GM06990 (cell line): ENCODE measurements at regions not wholly inside any gene's neighbourhood (a gene's known extent, or its start where the extent isn't known, plus 50 kb on each side); places are given as distances from the start of the nearest gene placed in this dataset.

Experiments
- DNase-seq: peaks from one replicate; pipeline ENCODE4 v3.0.0-alpha.2; 2011; ENCODE audit not compliant: insufficient read length; ENCODE audit errors: extremely low read depth
- H3K27me3 ChIP-seq: replicated peaks from 2 replicates; pipeline ENCODE4 v1.6.0; 2011; ENCODE audit warnings: low read length; ENCODE audit not compliant: control insufficient read depth, insufficient read depth
- H3K36me3 ChIP-seq: 2 replicates; pipeline ENCODE4 v1.5.1; 2011; ENCODE audit warnings: low read length; ENCODE audit not compliant: control insufficient read depth, insufficient read depth
- H3K4me3 ChIP-seq: replicated peaks from 2 replicates; pipeline ENCODE4 v1.5.1; 2011; ENCODE audit warnings: low read depth, mild to moderate bottlenecking, control low read depth, low read length
- TF ChIP-seq, protein P1 (sequence below): IDR thresholded peaks from 2 replicates; pipeline ENCODE4 v1.5.1; 2011; ENCODE audit warnings: low read length, control low read depth, mild to moderate bottlenecking, inconsistent platforms; ENCODE audit not compliant: insufficient read depth, poor library complexity, severe bottlenecking

DNA sequence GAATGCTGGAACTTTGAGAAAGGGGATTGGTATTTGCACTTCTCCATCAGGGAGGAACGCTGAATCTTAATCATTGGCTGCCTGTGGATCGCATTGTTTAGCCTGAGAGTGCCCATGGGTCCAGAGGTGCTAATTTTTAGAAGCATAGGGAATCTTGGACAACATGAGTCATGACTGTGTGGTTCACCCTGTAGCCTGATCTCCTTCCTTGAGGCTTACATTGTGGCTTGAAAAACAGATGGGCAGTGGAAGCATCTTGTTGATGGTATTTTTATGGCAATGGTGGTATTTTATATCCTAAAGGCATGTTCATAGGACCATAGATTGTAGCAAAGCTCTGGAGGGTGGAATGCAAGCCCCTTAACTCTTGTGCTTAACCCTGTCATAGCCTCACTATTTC is 99.2 kb upstream of the DBX1 start:
- Histone ChIP-seq H3K4me3 (no peak overlapping the region), H3K27me3 (no peaks in the 10 kb centered on the region; the same call in 1 of the 2 replicates), H3K36me3 (no peaks in the 10 kb centered on the region)
- TF ChIP-seq, protein P1, sequence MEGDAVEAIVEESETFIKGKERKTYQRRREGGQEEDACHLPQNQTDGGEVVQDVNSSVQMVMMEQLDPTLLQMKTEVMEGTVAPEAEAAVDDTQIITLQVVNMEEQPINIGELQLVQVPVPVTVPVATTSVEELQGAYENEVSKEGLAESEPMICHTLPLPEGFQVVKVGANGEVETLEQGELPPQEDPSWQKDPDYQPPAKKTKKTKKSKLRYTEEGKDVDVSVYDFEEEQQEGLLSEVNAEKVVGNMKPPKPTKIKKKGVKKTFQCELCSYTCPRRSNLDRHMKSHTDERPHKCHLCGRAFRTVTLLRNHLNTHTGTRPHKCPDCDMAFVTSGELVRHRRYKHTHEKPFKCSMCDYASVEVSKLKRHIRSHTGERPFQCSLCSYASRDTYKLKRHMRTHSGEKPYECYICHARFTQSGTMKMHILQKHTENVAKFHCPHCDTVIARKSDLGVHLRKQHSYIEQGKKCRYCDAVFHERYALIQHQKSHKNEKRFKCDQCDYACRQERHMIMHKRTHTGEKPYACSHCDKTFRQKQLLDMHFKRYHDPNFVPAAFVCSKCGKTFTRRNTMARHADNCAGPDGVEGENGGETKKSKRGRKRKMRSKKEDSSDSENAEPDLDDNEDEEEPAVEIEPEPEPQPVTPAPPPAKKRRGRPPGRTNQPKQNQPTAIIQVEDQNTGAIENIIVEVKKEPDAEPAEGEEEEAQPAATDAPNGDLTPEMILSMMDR, result no peak
- no peak for DNase-seq

DNA sequence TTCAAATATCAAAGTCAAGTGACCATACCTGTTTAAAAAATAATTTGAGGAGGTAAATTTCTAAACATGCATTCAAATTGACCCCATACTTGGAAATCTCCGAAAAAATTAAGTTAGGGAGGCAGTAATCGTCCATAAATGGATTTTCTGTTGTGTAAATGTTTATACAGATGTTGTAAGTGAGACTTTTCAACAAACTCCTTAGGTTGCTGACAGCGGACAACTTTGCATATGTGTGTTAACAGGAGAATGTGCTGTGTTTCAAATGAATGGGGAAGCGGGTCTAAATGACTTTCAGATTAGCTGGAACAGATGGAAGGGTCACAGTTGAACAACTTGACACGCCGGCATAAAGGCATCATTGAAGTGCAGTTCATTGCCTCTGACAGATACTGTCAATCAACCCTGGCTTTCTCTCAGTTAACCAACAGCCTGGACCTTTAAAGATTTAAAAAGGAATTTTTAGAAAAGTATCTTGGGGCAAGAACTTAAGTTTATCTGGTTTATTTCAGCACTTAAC is 98.2 kb upstream of the DBX1 start:
- no peak overlapping the region for H3K4me3 ChIP-seq
- no peak for DNase-seq
- no peaks in the 10 kb centered on the region; the same call in 1 of the 2 replicates for H3K27me3 ChIP-seq
- TF ChIP-seq, protein P1, result no peak
- H3K36me3 ChIP-seq, result no peaks in the 10 kb centered on the region

DNA sequence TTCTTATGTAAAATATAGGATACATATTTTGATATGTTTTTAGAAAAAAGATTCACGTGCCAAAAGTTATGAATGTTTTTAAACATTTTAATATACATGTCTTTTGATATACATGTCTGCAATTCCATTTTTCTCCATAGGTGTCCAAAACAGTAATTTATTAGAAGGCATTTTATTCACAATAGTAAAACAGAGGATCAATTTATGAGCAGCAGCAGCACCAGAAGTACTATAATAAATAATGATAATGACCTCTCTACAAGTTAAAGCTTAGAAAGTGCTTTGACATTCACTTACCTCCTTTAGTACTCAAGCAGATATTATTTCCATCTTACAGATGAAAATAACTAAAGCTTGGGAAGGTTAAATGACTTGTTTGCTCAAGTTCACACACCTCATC is 96.7 kb upstream of the DBX1 start:
- H3K27me3 ChIP-seq, result no peaks in the 10 kb centered on the region; the same call in 1 of the 2 replicates
- no peak for DNase-seq
- no peaks in the 10 kb centered on the region for H3K36me3 ChIP-seq

DNA sequence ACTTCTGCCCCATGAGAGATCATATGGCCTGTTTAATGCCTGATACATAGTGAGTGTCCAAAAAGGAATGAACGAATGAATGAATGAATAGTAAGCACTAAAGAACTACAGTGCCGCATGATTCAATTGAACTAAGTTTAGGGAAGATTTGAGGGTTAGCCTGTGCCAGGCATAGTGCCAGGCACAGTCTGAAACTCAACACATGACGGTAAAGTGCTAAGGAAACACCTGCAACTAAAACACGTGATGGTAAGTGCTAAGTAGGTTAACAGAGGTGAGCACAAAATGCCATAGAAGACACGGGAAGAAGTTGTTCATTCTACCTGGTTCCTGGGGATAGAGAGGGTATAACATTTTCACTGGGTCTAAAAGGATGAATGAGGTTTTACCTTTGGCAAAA is 93.5 kb upstream of the DBX1 start:
- H3K4me3 ChIP-seq, result no peak overlapping the region
- no peaks in the 10 kb centered on the region for H3K36me3 ChIP-seq
- no peaks in the 10 kb centered on the region for H3K27me3 ChIP-seq
- no peak for DNase-seq
- TF ChIP-seq, protein P1, result no peak

More for the DNA sequence above, 96.7 kb upstream of the DBX1 start:
- H3K4me3 ChIP-seq, result no peak overlapping the region
- TF ChIP-seq, protein P1, result no peak

DNA sequence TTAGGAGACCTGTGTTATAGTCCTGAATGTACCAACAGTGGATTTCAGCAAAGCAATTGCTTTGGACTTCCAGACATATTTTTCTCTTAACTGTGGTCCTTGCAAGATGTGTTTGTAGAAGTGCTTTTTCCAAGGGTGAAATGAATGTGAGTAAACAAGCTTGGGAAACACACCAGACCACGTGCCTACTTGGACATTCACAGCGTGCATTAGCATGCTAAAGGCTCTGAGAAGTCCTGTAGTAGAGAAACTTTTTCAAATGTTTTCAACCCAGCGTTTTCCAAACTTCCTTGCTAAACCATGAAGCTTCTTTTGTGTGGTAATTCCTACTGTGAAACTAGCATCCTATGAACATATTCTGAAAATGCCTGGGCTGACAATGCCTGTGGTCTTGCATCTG is 91.2 kb upstream of the DBX1 start:
- Histone ChIP-seq H3K36me3 (no peaks in the 10 kb centered on the region), H3K4me3 (no peak overlapping the region), H3K27me3 (no peaks in the 10 kb centered on the region)
- TF ChIP-seq, protein P1, result no peak
- DNase-seq, result no peak

DNA sequence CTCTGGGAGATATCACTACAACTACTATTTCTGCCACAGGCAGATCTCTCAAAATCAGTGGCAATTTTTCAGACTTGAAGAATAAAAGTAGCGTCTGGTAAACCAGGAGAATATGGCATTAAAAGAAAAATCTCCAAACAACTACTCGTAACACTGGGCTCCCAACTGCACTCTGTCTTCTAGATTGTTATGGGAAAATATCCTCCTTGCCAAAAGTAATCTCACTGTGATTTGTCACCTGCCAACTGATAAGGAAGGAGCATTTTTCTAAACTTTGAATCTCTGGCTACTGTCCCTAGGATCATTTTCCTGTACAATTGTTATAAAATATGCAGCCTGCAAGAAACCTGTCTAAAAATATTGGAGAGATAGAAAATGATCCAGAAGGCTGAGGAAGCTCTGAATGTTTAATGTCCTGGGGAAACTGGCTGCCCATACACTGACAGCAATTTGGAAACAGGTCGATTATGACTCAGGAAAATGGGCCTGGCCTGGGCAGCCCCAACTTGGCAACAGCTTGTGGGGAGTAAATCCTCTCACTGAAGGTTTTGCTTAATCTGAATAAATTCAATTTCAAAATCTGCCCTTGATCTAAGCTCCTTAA is 90.5 kb upstream of the DBX1 start:
- DNase-seq, result no peak
- TF ChIP-seq, protein P1, result no peak
- Histone ChIP-seq H3K36me3 (no peaks in the 10 kb centered on the region), H3K4me3 (no peak overlapping the region), H3K27me3 (no peaks in the 10 kb centered on the region; the same call in 1 of the 2 replicates)
